NCI-H2227 treated with DMSO at 0.1 percent for 48 hours (cell line): ENCODE measurements at regions not wholly inside any gene's neighbourhood (a gene's known extent, or its start where the extent isn't known, plus 50 kb on each side); places are given as distances from the start of the nearest gene placed in this dataset.

Source experiments
- DNase-seq: peaks from one replicate; lab custom pipeline; 2025; lab: John Stamatoyannopoulos, UW

DNA sequence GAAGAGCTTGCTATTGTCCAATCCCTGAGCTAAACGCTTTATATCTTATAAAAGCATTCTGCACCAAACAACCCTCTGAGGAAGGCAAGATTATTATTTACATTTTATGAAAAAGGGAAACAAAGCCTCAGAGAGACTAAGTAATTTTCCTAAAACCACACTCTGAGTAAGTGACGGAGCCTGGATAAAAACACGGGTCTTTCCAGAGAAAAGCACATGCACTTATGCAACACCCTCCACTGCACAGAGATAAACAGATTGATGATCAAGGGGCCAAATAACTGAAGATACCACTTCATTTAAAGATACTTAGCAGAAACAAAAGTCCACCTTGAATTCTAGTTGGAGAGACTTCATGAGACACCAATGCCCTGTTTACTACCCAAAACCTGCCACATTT is 214.7 kb upstream of the PDE10A start:
- no peak for DNase-seq

DNA sequence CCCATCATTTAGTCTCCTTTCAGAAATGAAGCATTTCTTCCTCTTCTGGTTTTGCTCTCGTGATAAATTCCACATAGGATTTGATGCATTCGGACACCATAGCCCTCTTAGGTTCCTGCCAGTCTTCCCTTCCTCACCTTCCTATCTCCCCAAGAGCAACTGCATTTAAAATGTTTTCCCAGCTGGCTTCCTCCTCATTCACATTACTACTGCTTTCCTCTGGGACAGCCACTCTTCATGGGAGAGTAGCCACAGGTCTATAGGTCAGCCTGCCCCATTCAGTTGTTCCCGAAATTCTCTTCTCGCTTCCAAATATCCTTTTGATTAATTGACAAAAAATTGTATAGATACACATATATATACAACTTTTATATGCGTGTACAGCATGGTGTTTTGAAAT is 214.2 kb upstream of the PDE10A start:
- no peak for DNase-seq

DNA sequence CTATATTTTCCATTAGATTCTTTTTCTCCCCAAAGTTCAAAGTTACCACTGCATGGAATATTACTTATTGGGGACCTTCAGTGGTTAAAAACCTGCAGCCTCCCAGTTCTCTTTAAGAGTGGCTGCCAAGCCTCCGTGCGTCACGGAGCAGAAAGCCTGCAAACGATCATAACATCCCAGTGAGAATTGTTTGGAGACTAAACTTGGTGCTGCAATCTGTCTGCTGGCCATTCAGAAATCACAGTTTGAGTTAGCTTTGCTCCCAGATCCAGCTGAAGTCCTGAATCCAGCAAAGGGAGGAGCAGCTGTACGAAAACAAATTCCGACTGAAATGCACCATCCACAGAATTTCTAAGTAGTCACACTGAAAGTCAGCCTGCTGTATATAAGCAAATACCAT is 213.5 kb upstream of the PDE10A start:
- DNase-seq, result no peak

DNA sequence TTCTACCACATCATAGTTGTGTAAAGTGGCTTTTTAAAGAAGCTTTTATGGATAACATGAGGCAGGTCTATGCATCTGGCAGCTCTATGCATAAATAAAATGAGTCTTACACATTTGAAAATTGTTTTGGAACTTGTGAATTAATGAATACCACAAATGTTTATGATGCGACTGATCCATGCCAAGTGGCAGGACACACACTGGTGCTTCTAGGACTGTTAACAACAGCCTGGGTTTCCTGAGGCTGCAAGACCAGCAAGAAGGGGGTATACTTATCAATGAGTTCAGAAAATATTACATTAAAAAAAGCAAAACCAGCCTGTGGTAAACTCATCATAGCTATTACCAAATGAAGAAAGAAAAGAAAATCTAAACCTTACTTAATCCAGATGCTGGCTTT is 212.9 kb upstream of the PDE10A start:
- no peak for DNase-seq

DNA sequence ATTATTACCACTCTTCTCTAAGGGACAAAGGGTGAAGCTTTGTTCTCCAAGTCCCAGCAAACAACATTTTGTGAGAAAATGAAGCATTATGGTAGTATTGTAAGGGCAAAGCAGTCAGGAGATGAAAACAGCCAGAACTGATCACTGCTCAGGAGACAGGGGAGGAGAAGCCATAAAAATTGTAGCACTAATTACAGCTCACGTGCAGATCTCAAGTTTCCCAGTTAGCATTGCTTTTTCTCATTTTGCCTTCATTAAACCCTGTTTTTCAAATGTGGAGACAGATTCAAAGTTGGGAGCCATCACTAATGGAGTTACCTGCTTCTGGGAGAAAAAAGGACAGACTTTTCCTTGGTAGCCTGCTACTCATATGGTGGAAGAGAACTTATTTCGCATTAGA is 210.9 kb upstream of the PDE10A start:
- no peak for DNase-seq

DNA sequence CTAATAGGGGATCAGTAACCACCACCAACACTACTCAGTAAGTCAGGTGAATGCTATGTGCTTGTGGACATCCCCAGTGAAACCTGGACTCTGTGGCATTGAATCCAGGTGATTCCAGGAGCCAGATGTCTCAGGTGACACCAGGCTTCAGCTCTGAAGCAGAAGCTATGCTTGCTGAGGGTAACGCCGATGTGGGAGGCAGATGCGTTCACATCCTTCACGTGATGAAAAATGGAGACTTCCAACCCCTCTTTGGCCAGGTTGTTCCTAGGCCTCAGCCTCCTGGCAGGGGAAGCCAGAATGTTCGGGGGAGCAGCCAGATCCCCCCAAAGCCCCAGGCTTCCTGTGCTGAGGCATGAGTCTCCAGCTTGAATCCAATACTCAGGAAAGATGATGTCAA is 209.8 kb upstream of the PDE10A start:
- no peak for DNase-seq

DNA sequence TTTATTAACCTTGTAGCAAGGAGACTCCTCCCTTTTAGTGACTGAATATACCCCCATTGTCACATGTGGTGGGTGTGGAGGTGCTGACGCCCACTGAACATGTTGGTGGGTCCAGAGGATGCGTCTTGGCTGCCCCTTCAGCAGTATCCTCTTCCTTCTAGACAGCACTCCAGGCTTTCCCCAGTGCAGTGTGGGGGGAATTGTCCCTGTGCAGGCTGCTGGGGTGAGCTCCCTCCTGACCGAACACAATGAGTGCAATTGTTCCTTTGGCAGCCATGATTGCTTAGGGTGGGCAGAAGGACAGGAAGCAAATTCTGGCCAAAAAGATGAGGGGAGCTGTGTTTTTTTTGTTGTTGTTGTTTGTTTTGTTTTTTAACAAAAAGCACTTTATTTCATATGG is 209.3 kb upstream of the PDE10A start:
- no peak for DNase-seq

DNA sequence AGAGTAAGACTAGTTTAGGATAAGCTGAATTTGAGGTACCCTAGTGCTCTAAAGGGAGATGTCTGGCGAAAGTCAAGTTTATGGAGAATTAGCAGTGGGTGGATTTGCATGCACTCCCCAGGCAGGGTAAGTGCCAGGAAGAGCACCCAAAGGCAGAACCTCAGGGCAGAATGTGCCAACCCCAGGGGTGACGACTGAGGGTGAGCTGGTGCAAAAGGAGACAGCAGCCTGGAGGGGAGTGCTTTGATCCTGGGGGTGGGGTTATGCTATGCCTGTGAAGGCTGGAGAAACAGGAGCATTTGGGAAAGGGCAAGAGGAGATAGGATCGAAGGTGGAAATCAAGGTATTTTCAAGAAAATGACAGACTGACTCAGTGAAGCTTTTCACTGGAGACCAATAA is 208.5 kb upstream of the PDE10A start:
- no peak for DNase-seq

DNA sequence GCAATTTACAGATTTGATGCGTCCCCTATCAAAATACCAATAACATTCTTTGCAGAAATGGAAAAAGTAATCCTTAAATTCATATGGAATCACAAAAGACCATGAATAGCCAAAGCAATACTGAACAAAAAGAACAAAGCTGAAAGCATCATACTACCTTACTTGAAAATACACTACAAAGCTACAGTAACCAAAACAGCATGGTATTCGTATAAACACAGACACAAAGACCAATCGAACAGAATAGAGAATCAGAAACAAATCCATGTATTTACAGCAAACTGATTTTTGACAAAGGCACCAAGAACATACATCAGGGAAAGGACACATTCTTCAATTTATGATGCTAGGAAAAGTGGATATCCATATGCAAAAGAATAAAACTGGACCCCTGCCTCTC is 206.5 kb upstream of the PDE10A start:
- no peak for DNase-seq

DNA sequence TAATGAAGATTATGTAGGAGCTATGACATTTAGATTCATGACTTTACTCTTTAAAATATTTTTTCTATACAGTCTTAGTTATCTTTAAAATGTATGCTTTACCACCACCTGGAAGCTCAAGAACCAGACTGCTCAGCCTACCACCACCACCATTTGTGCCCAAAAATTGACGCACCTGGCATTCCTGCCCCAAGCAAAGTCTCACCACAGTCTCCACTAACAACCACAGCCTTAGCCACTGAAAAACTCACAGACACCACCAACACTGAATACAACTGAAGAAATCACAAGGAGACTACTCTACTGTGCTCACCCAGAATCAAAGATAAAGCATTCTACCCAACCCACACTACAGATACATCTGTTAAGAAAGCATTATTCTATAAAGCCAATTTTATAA is 201.9 kb upstream of the PDE10A start:
- DNase-seq, result no peak

DNA sequence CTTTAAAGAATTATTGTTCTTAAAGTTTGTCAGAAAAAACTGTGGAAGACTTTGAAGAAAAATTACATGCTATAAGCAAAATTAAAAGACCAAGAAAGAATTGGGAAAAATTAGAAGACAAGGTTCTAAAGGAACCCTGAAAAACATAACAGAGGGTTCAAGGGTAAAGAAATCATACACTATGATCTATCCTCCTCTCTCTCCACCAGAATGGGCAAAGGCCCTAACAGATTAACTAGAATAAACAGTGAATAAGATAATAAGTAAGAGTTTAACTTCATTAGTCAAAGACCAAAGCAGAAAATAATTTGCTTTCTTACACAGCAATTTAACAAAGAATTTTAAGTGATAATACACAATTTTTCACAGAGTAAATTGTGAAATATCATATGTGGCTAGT is 201.2 kb upstream of the PDE10A start:
- DNase-seq, result no peak

DNA sequence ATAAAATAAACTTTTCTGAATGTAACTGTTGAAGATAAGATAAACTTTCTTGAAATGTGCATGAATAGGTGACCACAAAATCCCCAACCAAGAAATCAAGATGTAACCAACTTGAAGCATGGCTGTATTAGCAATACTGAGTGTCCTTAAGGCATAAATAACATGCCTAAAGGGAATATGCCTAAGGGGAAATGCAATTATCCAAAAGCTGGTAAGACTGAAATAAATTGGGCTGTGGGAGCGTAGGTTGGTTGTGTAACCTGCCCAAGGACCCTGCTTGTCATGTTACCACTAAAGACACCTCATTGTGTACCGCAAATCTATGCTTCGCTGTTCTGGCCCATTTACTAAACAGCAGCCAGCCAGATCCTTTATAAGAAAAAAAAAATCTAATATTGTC is 200.8 kb upstream of the PDE10A start:
- DNase-seq, result no peak

DNA sequence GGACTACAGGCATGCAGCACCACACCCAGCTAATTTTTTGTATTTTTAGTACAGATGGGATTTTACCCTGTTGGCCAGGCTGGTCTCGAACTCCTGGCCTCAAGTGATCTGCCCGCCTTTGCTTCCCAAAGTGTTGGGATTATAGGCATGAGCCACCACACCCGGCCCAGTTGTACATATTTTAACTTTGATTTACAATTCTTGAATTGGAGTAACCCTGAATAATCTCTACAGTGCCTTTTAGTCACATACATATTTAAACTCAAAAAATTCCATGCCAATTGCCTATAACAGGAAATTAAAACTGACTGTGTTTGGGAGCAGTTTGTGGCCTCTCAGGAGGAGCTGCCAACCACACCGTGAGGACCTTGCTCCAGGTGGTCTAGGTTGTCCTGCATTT is 199.8 kb upstream of the PDE10A start:
- DNase-seq, result no peak

DNA sequence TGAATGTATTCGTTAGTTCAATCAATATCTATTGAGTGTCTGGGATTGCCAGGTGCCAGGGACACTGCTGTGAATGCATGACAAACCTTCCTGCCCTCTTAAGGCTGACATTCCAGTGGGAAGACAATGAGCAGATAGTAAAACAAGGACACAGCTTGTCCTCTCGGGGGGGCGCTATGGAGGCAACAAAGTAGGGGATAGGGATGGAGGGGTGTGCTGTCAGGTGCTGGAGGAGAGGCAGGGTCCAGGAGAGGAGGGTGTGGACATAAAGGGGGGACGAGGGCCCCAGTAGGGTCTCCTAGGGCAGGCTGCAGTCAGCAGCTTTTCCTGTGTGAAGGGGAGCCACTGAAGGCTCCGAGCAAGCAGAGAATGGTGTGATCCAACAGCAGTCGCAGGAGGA is 198.2 kb upstream of the PDE10A start:
- DNase-seq, result no peak

DNA sequence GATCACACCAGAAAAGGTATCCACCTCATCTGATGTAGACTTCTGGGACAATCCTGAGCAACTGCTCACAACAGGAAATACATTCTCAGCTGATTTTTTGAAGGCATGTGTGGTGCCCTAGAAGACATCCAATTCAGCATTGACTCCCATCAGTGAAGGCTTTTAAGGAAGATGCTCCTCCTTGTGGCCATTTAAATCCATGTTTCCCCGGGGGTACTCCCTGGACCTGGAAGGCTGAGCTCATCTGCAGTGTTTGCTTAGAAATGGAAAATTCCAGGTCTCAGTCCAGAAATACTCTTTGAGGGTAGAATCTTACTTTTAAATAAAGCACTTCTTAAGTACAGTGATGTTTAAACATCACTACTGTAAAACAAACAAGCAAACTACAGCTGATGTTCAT is 195.5 kb upstream of the PDE10A start:
- no peak for DNase-seq

DNA sequence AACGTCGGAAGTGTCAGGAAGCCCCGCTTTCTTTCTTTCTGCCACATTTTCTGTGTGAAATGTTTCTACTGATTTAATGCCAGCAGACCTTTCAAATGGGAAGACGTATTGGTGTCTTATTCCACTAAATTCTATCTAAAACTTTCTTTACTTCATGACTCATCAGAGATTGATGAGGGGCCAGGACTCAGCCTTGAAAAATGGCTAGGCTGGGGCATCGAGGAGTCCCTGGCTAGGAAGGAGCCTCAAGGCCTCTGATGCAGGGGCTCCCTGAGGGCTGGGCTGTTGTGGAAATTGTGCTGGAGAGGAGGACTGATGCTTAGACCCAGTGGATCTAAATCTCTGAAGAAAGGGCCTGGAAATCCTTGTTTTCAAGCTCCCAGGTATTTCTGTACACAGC is 192.8 kb upstream of the PDE10A start:
- no peak for DNase-seq

DNA sequence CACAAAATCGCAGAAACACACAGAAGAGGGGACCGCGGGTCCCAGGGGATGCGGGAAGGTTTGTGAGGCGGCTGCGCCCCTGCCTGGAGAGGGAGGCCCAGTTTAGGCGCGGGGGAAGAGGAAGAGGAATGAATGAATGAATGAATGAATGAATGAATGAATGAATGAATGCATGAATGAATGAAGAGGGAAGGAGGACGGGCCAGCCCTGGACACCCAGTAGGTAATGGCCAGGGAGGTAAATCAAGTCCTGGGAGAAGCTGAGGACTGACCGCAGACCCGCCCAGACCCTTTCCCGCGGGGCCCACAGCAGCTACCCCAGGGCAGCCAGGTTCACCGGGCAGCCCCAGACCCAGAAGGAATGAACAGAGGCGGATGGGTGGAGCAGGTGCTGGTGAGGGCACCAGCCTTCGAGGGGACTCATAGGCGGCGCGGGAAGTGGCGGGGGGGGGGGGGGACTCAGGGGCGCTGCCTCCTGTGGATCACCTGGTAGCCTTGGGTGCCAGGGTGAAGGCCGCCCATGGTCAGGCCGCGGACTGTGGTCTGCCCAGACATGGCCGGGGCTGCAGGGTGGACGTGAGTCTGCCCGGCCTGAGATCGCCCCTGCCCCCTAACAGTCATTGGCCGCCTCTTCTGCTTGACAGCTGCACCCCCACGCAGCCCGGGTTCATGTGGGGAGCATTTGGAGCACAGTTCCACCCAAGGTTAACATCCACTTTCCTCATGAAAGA is 192.0 kb upstream of the PDE10A start:
- no peak for DNase-seq

DNA sequence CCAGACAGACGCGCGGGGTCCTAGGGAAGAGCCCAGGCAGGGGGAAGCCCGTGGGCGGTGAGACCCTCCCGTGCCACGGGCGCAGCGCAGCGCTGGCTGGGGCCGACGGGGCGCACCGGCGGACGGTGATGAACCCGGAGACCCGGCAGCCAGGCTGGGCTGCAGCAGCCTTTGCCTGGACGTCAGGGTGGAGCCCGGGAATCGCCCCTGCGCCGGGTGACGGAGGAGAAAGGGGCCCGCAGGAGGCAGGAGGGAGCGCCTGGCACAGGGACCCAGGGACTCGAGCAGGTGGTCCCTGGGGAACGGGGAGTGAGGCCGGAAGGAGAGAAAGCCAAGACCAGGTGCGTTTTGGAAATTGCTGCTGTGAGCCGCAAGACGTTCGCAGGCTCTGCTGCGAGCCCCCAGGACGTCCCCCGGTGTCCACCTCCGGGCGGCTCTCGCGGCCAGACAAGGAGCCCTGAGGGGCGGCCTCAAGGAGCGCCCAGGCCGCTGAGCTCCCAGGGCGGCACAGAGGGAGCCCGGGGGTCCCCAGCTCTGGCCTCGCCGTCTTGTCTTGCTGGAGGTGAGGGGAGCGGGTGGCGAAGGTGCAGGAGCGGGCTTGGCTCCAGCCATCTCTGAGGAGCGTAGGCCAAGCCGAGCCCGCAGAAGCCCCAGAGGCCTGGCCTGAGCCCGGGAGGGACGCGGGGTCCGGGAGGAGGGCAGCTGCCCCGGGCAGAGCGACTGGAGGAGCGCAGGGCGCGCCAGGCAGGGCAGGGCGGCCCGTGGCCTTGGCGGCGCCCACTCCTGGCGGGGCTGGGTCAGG is 191.2 kb upstream of the PDE10A start:
- DNase-seq, result no peak

DNA sequence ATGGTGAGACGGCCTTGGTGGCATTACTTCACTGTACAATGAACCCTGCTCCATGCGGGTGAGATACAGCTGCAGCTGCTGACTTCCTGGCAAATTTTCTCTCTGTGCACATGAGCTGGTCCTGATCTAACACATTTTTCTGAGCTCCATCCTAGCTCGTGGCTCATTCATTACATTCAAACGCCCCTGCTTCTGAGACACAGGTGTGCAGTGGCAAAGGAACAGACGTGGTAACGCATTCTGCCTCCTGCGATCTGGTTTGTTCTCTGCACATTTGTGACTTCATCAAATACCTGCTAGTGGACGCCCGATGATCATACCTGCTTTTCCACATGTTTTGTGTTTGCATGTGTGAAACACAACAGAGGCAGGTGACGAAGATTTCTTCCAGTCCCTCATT is 189.6 kb upstream of the PDE10A start:
- DNase-seq, result no peak

DNA sequence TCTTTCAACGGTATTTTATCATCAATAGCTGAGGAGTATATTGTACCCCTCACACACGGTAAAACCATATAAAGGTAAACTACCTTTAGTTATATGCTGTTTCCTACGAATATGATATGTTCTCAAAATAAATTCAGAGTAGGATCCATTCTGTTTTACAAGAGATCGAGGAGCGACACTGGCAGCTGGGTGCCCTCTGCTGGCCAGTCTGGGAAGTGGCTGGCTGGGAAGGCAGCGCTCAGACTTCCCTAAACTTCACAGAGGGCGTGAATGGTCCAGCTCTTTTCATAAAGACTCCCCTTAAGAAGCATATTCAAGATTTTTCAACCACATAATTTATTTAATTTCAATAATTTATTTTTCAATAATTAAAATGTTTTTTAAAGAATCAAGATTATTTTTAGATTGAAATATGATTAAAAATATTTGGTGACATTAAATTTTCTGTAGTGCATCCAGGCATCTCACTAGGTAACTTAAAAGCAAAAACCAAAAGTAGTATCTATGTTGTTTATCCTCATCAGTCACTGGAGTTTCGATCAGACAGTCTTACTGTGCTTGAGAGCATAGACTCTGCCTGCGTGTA is 187.5 kb upstream of the PDE10A start:
- no peak for DNase-seq

DNA sequence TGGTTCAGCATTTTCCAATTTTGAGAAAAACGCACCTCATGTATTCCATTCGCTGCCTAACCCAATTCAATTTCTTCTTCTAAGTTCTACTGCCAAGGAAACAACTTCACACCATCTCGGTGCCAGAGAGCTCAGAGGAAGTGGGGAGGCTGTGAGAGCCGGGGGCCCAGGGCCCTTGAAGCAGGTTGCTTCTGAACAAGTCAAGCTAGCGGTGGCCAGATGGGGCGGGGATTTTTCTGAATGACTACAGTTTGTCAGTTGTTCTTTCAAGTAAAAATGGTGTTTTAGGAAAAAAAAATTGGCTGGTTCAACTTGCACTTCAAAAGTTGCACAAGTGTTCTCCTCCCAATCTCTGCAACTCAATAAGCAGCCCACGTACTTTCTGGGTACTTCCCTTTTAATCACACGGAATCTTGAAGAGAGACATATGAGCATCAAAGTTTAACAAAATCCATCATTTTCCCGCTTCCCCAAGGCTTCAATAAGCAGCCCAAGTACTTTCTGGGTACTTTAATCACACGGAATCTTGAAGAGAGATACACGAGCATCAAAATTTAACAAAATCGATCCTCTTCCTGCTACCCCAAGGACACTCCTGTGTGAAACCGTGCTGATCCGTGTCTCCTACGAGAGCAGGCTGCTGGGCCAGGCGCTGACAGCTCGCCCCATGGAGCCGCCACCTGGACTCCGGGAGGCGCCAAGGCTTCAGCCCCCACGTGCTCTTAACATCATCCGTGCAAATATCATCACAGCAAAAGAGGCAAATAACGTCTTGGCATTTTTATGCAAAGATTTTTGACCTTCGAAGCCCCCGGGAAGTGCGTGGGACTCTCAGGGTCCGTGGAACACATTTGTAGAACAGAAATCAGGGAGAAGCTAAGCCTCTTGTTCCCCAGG is 186.7 kb upstream of the PDE10A start:
- no peak for DNase-seq

DNA sequence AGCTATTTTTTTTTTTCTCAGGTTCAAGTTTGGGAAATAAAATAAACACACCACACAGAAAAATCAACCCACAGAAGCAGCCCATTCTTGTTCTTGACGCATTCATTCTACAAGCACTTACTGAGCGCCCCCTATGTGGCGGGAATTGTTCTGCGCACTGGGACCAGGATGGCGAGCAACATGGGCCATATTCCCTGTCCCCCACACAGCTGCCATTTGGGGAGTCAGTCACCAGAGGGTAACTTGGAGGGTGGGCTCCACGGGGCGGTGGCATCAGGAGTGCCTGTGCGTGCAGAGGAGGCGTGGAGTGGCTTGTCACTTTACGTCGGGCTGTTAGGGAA is 185.0 kb upstream of the PDE10A start:
- DNase-seq, result no peak
